ENCODE measurements at regions not wholly inside any gene's neighbourhood (a gene's known extent, or its start where the extent isn't known, plus 50 kb on each side); places are given as distances from the start of the nearest gene placed in this dataset.

GRCh38 chr4:149296503-149296902 is 519.1 kb downstream of the IQCM start:
- no peaks in the 10 kb centered on the region for H3K79me2 ChIP-seq (ENCODE audit: low read length)
- CTCF ChIA-PET, result no interaction called here

GRCh38 chr4:149296084-149296483 is 519.6 kb downstream of the IQCM start:
- no peaks in the 10 kb centered on the region for H3K9me2 ChIP-seq (replicated peaks; ENCODE audit: low read length)
- intact Hi-C loops (cut with micrococcal nuclease), result no loop called here
- no peaks in the 10 kb centered on the region for H3K27me3 ChIP-seq (ENCODE audit: low read length)
- BruUV-seq (replicated peaks), result no TSS peak
- no peaks in the 10 kb centered on the region for H4K20me1 ChIP-seq (ENCODE audit: low read length)
- CTCF ChIA-PET, result no interaction called here
- ATAC-seq (no peak), DNase-seq (no peak)
- H3K9me3 ChIP-seq (ENCODE audit: low read length), result no peaks in the 10 kb centered on the region
- no peaks in the 10 kb centered on the region for H3K79me2 ChIP-seq (ENCODE audit: low read length)
- H3K4me2 ChIP-seq (ENCODE audit: low read length), result no peak overlapping the region
- TF ChIP-seq EZH2phosphoT487 (IDR thresholded peaks at IDR 0.05; ENCODE audit: borderline replicate concordance, low read length), result no peak
- TF ChIP-seq EZH2 (IDR thresholded peaks at IDR 0.05; ENCODE audit: low read length, unreplicated experiment), result no peak
- TF ChIP-seq, protein P1, sequence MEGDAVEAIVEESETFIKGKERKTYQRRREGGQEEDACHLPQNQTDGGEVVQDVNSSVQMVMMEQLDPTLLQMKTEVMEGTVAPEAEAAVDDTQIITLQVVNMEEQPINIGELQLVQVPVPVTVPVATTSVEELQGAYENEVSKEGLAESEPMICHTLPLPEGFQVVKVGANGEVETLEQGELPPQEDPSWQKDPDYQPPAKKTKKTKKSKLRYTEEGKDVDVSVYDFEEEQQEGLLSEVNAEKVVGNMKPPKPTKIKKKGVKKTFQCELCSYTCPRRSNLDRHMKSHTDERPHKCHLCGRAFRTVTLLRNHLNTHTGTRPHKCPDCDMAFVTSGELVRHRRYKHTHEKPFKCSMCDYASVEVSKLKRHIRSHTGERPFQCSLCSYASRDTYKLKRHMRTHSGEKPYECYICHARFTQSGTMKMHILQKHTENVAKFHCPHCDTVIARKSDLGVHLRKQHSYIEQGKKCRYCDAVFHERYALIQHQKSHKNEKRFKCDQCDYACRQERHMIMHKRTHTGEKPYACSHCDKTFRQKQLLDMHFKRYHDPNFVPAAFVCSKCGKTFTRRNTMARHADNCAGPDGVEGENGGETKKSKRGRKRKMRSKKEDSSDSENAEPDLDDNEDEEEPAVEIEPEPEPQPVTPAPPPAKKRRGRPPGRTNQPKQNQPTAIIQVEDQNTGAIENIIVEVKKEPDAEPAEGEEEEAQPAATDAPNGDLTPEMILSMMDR (conservative IDR thresholded peaks at IDR 0.05; ENCODE audit: low read depth, low read length), result no peak
- H3K9ac ChIP-seq (ENCODE audit: low read length), result no peak overlapping the region
- no peaks in the 10 kb centered on the region for H3K4me1 ChIP-seq (ENCODE audit: insufficient read depth, low read length)
- no peak overlapping the region for H3K4me3 ChIP-seq (ENCODE audit: low read length)
- H3K27ac ChIP-seq (ENCODE audit: low read length), result no peak overlapping the region
- no peak overlapping the region for H2AFZ ChIP-seq (ENCODE audit: low read length)
- no peaks in the 10 kb centered on the region for H3K36me3 ChIP-seq (ENCODE audit: low read depth, low read length)
- POLR2A ChIA-PET (ENCODE audit: unreplicated experiment), result no interaction called here
- H3F3A ChIP-seq (ENCODE audit: low read length, unreplicated experiment), result no peaks in the 10 kb centered on the region

More at GRCh38 chr4:149296503-149296902, 519.1 kb downstream of the IQCM start:
- Histone ChIP-seq H3K9ac (ENCODE audit: low read length) (no peak overlapping the region), H3K36me3 (ENCODE audit: low read depth, low read length) (no peaks in the 10 kb centered on the region), H3K27me3 (ENCODE audit: low read length) (no peaks in the 10 kb centered on the region), H3F3A (ENCODE audit: low read length, unreplicated experiment) (no peaks in the 10 kb centered on the region), H3K4me2 (ENCODE audit: low read length) (no peak overlapping the region), H4K20me1 (ENCODE audit: low read length) (no peaks in the 10 kb centered on the region), H3K27ac (ENCODE audit: low read length) (no peak overlapping the region), H3K4me1 (ENCODE audit: insufficient read depth, low read length) (no peaks in the 10 kb centered on the region), H3K9me2 (replicated peaks; ENCODE audit: low read length) (no peaks in the 10 kb centered on the region), H3K9me3 (ENCODE audit: low read length) (no peaks in the 10 kb centered on the region), H3K4me3 (ENCODE audit: low read length) (no peak overlapping the region), H2AFZ (ENCODE audit: low read length) (no peak overlapping the region)
- BruUV-seq (replicated peaks), result no TSS peak
- TF ChIP-seq EZH2 (IDR thresholded peaks at IDR 0.05; ENCODE audit: low read length, unreplicated experiment) (no peak), EZH2phosphoT487 (IDR thresholded peaks at IDR 0.05; ENCODE audit: borderline replicate concordance, low read length) (no peak)
- TF ChIP-seq, protein P1 (conservative IDR thresholded peaks at IDR 0.05; ENCODE audit: low read depth, low read length), result no peak
- POLR2A ChIA-PET (ENCODE audit: unreplicated experiment), result no interaction called here
- DNase-seq (no peak), ATAC-seq (no peak)
- intact Hi-C loops (cut with micrococcal nuclease), result no loop called here

DNA sequence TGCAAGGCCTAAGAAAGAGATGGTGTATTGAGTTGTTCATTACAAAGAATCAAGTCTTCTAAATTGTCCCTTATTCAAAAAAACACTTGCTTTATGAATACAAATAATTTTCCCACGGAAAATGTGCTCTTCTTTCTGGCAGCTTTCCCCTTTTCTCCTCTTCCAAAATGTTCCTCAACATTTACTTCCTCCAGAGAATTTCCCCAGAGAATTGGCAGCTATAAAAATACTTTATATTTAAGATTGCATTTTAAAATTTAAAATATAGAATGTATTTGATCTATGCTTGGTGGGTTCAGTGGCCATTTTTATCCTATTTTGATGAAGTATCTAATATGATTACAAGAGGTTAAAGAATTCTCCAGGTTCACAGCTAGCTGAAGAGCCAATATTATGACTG is 521.0 kb downstream of the IQCM start:
- intact Hi-C loops (cut with micrococcal nuclease), result no loop called here
- H3K79me2 ChIP-seq (ENCODE audit: low read length), result no peaks in the 10 kb centered on the region
- no peak overlapping the region for H3K9ac ChIP-seq (ENCODE audit: low read length)
- BruUV-seq (replicated peaks), result no TSS peak
- H3K4me1 ChIP-seq (ENCODE audit: insufficient read depth, low read length), result no peaks in the 10 kb centered on the region
- no peak overlapping the region for H3K27ac ChIP-seq (ENCODE audit: low read length)
- H3K9me3 ChIP-seq (ENCODE audit: low read length), result no peaks in the 10 kb centered on the region
- no peaks in the 10 kb centered on the region for H4K20me1 ChIP-seq (ENCODE audit: low read length)
- ATAC-seq (no peak), DNase-seq (no peak)
- no peak overlapping the region for H2AFZ ChIP-seq (ENCODE audit: low read length)
- CTCF ChIA-PET, result no interaction called here
- no peaks in the 10 kb centered on the region for H3K27me3 ChIP-seq (ENCODE audit: low read length)
- H3K4me3 ChIP-seq (ENCODE audit: low read length), result no peak overlapping the region
- H3F3A ChIP-seq (ENCODE audit: low read length, unreplicated experiment), result no peaks in the 10 kb centered on the region
- H3K4me2 ChIP-seq (ENCODE audit: low read length), result no peak overlapping the region
- TF ChIP-seq, protein P1 (conservative IDR thresholded peaks at IDR 0.05; ENCODE audit: low read depth, low read length), result no peak
- no peak for TF ChIP-seq EZH2 (IDR thresholded peaks at IDR 0.05; ENCODE audit: low read length, unreplicated experiment)
- TF ChIP-seq EZH2phosphoT487 (IDR thresholded peaks at IDR 0.05; ENCODE audit: borderline replicate concordance, low read length), result no peak
- no peaks in the 10 kb centered on the region for H3K9me2 ChIP-seq (replicated peaks; ENCODE audit: low read length)
- no peaks in the 10 kb centered on the region for H3K36me3 ChIP-seq (ENCODE audit: low read depth, low read length)
- POLR2A ChIA-PET (ENCODE audit: unreplicated experiment), result no interaction called here

All from PC-3 (cell line).